Neural crest cell (in vitro differentiated cells): ENCODE measurements at regions not wholly inside any gene's neighbourhood (a gene's known extent, or its start where the extent isn't known, plus 50 kb on each side); places are given as distances from the start of the nearest gene placed in this dataset.

Experiments
- DNase-seq: peaks from one replicate; pipeline ENCODE4 v3.0.0; 2021; ENCODE audit warnings: low read depth, mixed read lengths, low spot score
- H3K27ac Mint-ChIP-seq: one replicate; pipeline ENCODE4 v1.8.0; 2021; ENCODE audit warnings: mild to moderate bottlenecking, mixed read lengths; ENCODE audit not compliant: unreplicated experiment
- H3K27me3 Mint-ChIP-seq: 2 replicates; pipeline ENCODE4 v1.8.0; 2021; ENCODE audit warnings: low read depth, mild to moderate bottlenecking, mixed read lengths
- H3K36me3 Mint-ChIP-seq: 2 replicates; pipeline ENCODE4 v1.8.0; 2021; ENCODE audit warnings: low read depth, mild to moderate bottlenecking, mixed read lengths
- H3K4me1 Mint-ChIP-seq: 2 replicates; pipeline ENCODE4 v1.8.0; 2021; ENCODE audit warnings: mixed read lengths
- H3K4me3 Mint-ChIP-seq: one replicate; pipeline ENCODE4 v1.8.0; 2021; ENCODE audit warnings: mild to moderate bottlenecking, mixed read lengths
- H3K9me3 Mint-ChIP-seq: 2 replicates; pipeline ENCODE4 v1.8.0; 2021; ENCODE audit warnings: mixed read lengths
- TF ChIP-seq, protein P1 (sequence below): fragments of 200-600 bp; sonication (generic); conservative IDR thresholded peaks from 2 replicates; pipeline ENCODE4 v1.5.0; 2021; ENCODE audit warnings: antibody characterized with exemption, mild to moderate bottlenecking

DNA sequence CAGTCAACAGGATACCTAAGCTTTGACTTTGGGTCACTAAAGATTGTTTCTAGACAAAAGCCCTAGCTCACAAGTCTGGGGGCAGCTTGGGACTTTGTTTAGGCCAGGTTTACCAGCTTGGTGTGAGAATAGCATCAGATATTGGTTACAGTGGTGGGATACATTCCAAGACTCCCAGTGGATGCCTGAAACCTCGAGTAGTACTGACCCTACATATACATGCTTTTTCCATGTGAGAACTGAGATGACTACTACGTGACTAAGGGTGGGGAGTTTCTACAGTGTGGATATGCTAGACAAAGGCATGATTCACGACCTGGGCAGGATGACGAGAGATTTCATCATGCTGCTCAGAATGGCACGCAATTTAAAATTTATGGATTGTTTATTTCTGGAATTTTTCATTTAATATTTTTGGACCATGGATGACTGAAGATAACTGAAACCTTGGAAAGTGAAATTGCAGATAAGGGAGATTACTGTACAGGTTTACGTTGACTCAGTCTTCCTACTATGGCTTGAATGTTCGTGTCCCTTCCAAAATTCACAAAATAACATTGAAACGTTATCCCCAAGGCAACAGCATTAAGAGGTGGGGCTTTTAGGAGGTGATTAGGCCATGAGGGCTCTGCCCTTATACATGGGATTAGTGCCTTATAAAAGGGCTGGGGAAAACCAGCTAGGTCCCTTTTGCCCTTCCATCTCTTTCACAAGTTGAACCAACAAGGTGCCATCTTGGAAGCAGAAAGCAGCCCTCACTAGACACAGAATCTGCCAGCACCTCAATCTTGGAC, 50.2 kb upstream of the CTAGE1 start:
- Mint-ChIP-seq H3K4me3 (no peak overlapping the region), H3K27me3 (peaks cover 16% of the 10 kb centered on the region), H3K36me3 (no peaks in the 10 kb centered on the region), H3K9me3 (no peaks in the 10 kb centered on the region), H3K4me1 (peaks cover 24% of the 10 kb centered on the region), H3K27ac (no peak overlapping the region)
- TF ChIP-seq, protein P1, sequence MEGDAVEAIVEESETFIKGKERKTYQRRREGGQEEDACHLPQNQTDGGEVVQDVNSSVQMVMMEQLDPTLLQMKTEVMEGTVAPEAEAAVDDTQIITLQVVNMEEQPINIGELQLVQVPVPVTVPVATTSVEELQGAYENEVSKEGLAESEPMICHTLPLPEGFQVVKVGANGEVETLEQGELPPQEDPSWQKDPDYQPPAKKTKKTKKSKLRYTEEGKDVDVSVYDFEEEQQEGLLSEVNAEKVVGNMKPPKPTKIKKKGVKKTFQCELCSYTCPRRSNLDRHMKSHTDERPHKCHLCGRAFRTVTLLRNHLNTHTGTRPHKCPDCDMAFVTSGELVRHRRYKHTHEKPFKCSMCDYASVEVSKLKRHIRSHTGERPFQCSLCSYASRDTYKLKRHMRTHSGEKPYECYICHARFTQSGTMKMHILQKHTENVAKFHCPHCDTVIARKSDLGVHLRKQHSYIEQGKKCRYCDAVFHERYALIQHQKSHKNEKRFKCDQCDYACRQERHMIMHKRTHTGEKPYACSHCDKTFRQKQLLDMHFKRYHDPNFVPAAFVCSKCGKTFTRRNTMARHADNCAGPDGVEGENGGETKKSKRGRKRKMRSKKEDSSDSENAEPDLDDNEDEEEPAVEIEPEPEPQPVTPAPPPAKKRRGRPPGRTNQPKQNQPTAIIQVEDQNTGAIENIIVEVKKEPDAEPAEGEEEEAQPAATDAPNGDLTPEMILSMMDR, result no peak
- no peak for DNase-seq

DNA sequence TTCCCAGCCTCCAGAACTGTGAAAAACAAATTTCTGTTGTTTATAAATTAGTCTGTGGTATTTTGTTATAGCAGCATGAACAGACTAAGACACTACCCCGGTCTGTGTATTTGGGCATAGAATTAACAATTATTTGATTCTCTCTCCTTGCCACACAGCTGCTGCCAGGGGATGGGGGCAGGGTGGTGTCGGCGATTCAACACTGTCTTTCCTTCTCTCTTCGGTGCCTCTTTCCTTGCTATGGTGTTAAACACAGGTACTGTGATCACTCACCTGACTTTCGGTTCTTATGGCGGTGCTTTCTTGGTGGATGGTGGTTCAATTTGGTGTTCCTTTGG, 50.8 kb upstream of the CTAGE1 start:
- Mint-ChIP-seq H3K27ac (peak overlapping the region; percentile 3), H3K4me1 (peaks cover 24% of the 10 kb centered on the region), H3K4me3 (no peak overlapping the region), H3K36me3 (no peaks in the 10 kb centered on the region), H3K27me3 (peaks cover 13% of the 10 kb centered on the region), H3K9me3 (no peaks in the 10 kb centered on the region)
- no peak for DNase-seq
- TF ChIP-seq, protein P1, result no peak

DNA sequence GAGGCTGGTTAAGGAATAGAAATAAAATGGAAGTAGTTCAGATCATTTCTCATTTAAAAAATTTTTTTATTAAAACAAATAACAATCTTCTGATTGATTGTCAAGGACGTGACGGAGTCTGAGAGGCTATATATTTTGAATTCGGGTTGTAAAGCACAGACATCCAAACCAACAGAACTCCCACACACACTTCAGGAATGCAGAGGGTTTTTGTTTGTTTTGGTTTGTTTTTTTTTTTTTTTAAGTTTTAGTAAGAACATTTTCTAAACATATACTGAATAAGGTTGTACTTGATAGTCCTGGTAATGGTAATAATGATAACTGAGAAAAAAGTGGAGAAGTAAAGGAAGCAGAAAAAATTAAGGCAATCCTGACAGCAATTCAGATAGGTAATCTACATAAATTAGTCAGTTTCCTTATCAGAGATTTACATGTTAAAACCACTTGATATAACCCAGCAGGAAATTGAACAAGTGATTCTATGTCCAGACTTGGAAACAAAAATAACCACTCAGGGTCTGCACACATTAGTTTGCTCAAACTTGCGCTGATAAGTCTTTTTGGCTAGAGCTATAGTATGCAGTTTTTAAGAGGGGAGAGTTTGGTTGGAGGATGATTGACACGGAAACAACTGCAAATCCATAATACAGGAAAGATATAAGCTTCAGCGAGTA, 51.5 kb upstream of the CTAGE1 start:
- no peaks in the 10 kb centered on the region for H3K36me3 Mint-ChIP-seq
- peaks cover 24% of the 10 kb centered on the region for H3K4me1 Mint-ChIP-seq

DNA sequence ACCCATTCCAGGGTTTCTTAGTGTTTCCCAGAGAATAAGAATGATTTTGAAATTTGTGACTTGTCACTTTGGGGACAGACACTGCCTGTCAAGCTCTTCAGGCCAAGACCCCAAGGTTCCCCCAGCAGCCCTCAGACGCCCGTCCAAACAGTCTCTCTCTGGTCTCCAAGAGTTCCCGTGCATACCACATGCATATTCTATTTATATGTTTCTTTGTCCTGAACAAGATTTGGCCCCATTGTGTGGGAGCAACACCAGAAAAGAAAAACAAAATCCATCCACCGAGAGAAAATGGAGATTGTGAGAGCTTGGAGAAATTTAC, 52.2 kb upstream of the CTAGE1 start:
- peaks cover 24% of the 10 kb centered on the region for H3K4me1 Mint-ChIP-seq
- H3K36me3 Mint-ChIP-seq, result no peaks in the 10 kb centered on the region
- no peak overlapping the region for H3K4me3 Mint-ChIP-seq
- no peak for DNase-seq
- TF ChIP-seq, protein P1, result no peak
- peaks cover 11% of the 10 kb centered on the region for H3K27me3 Mint-ChIP-seq
- H3K9me3 Mint-ChIP-seq, result peaks cover under 1% of the 10 kb centered on the region
- no peak overlapping the region for H3K27ac Mint-ChIP-seq

More for the DNA sequence above, 51.5 kb upstream of the CTAGE1 start:
- Mint-ChIP-seq H3K4me3 (no peak overlapping the region), H3K9me3 (no peaks in the 10 kb centered on the region), H3K27me3 (peaks cover 13% of the 10 kb centered on the region), H3K27ac (no peak overlapping the region)
- no peak for DNase-seq
- TF ChIP-seq, protein P1, result no peak

DNA sequence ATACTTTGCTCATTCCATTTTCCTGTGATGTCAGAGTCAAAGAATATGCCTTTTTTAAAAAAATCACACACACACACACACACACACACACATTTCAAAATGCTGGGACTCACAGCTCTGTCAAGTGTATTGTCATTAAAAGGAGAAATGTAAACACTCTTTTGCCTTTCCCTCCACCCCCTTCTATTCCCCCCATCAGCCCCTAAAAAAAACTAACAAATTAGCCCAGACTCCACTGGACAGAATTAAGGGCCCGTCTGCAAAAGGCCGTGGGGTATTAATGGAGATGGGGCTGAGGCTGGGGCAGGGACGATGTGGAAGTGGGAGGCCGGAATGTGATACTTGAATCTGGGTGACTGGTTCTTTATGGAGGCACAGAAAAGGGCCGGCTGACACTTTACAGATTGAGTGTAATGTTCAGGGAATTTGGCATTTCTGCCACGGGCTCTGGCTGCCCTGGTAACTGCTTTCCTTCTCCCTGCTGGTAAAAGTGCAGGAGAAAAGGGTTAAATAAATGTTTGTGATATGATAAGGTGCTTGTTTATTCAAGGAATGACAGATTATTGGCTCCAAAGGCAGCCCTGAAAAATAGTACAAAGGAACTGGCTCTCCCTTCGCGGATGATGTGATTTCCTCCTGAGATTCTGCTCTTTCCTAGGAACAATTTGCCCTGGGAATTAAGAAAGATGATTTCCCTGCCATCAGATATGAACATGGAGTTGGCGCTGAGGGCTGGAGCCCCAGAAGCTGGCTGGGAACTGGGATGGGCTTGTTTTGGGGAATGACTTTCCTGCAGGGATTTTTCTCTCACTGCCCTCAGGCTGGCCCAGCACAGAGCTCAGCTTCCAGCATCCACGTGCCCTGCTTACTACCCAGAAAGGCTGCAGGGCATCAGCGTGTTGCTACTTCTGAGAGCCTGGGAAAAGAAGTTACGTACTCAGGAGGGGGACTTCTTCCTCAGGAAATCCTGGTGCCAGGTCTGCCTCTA, 52.8 kb upstream of the CTAGE1 start:
- Mint-ChIP-seq H3K4me3 (no peak overlapping the region), H3K4me1 (peaks cover 24% of the 10 kb centered on the region), H3K36me3 (no peaks in the 10 kb centered on the region), H3K27me3 (peaks cover 5% of the 10 kb centered on the region), H3K9me3 (peaks cover 5% of the 10 kb centered on the region), H3K27ac (no peak overlapping the region)
- TF ChIP-seq, protein P1, result no peak
- DNase-seq, result no peak
